ENCODE measurements at regions not wholly inside any gene's neighbourhood (a gene's known extent, or its start where the extent isn't known, plus 50 kb on each side); places are given as distances from the start of the nearest gene placed in this dataset.

DNA sequence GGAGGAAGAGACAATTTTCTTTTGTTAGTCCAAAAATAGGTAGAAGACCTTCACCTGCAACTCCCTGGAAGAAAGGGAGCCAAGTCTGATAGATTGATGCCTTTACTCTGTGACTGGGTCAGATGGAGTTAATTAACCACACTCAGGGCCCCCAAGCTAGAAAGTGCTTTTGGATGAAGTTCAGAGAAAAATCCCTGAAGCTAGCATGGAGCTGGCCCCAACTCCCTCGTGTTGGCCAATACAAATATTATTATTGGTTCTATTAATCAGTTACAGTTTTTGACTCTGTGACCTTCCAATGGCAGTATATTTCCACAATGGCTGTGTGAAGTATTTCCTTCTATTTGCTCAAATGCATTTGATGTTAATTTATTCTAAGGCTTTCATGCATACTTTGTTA is 1753.5 kb downstream of the EFNA5 start:
- TF ChIP-seq POLR2A (IDR thresholded peaks at IDR 0.05): no peak
- TF ChIP-seq, protein P1, sequence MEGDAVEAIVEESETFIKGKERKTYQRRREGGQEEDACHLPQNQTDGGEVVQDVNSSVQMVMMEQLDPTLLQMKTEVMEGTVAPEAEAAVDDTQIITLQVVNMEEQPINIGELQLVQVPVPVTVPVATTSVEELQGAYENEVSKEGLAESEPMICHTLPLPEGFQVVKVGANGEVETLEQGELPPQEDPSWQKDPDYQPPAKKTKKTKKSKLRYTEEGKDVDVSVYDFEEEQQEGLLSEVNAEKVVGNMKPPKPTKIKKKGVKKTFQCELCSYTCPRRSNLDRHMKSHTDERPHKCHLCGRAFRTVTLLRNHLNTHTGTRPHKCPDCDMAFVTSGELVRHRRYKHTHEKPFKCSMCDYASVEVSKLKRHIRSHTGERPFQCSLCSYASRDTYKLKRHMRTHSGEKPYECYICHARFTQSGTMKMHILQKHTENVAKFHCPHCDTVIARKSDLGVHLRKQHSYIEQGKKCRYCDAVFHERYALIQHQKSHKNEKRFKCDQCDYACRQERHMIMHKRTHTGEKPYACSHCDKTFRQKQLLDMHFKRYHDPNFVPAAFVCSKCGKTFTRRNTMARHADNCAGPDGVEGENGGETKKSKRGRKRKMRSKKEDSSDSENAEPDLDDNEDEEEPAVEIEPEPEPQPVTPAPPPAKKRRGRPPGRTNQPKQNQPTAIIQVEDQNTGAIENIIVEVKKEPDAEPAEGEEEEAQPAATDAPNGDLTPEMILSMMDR (IDR thresholded peaks at IDR 0.05): no peak
